ENCODE measurements at regions not wholly inside any gene's neighbourhood (a gene's known extent, or its start where the extent isn't known, plus 50 kb on each side); places are given as distances from the start of the nearest gene placed in this dataset.

- no peak overlapping the region for H3K4ac ChIP-seq (ENCODE audit: low read depth, low read length)
- no peak overlapping the region for H2BK5ac ChIP-seq (ENCODE audit: low read depth, low read length, poor library complexity, severe bottlenecking)
- no peak for DNase-seq
- H2AFZ ChIP-seq (replicated peaks; ENCODE audit: low read length, poor library complexity) = no peak overlapping the region
- TF ChIP-seq MAFK (IDR thresholded peaks at IDR 0.05; ENCODE audit: low read depth, low read length) = no peak
- H3K27me3 ChIP-seq (ENCODE audit: control insufficient read depth, insufficient read depth, low read length) = no peaks in the 10 kb centered on the region
- no peak overlapping the region for H2BK20ac ChIP-seq (ENCODE audit: low read depth, low read length)
- H3K4me1 ChIP-seq (ENCODE audit: control insufficient read depth, insufficient read depth, low read length) = no peaks in the 10 kb centered on the region
- dilution Hi-C loops (cut with HindIII; ENCODE audit: low sequenced_read_pairs, unreplicated experiment) (no loop called here), intact Hi-C loops (cut with micrococcal nuclease) (no loop called here), in situ Hi-C loops (cut with MboI; ENCODE audit: low sequenced_read_pairs) (no loop called here)
- no peak overlapping the region for H2AK5ac ChIP-seq (ENCODE audit: low read depth, low read length)
- no peaks in the 10 kb centered on the region for H3K9me1 ChIP-seq (ENCODE audit: insufficient read depth, low read length)
- H3K4me3 ChIP-seq (ENCODE audit: insufficient read depth, low read depth, low read length) = no peak overlapping the region
- ChIA-PET CTCF (no interaction called here), POLR2A (ENCODE audit: unreplicated experiment) (no interaction called here)
- no peak overlapping the region for H4K8ac ChIP-seq (ENCODE audit: low read depth in 2 of 2, low read length in 2 of 2)
- no peak overlapping the region for H3K14ac ChIP-seq (replicated peaks; ENCODE audit: low read depth, low read length)
- ATAC-seq (ENCODE audit: low read depth) = no peak
- no peak overlapping the region for H4K5ac ChIP-seq (ENCODE audit: low read depth, low read length)
- no peak overlapping the region for H3K23ac ChIP-seq (ENCODE audit: low read depth, low read length)
- no peak overlapping the region for H3K27ac ChIP-seq (ENCODE audit: insufficient read depth, low read length)
- no peak overlapping the region for H2BK120ac ChIP-seq (ENCODE audit: low read depth, low read length)
- BruUV-seq (replicated peaks) = no TSS peak
- no peak overlapping the region for H4K91ac ChIP-seq (ENCODE audit: insufficient read depth, low read depth, low read length)
- no peaks in the 10 kb centered on the region for H3K36me3 ChIP-seq (ENCODE audit: control insufficient read depth, insufficient read depth, low read length)
- H3K9me3 ChIP-seq (ENCODE audit: control insufficient read depth, insufficient read depth, low read length) = peaks cover 6% of the 10 kb centered on the region; the same call in 1 of the 2 replicates
- no CpG with 5 or more reads among the region's 5 CpGs for WGBS, 2 experiments (ENCODE audit: extremely low coverage in 2 of 2, insufficient read length in 1 of 2)
- H2AK9ac ChIP-seq (replicated peaks; ENCODE audit: low read depth, low read length, poor library complexity) = no peak overlapping the region
- H3K4me2 ChIP-seq (ENCODE audit: low read depth, low read length) = no peak overlapping the region
- no peak overlapping the region for H3K9ac ChIP-seq (ENCODE audit: low read depth, low read length)
- no peak overlapping the region for H2BK15ac ChIP-seq (ENCODE audit: low read depth, low read length)
- H3K56ac ChIP-seq (ENCODE audit: extremely low read depth, insufficient read depth, low read length) = no peak overlapping the region
- H3K18ac ChIP-seq (ENCODE audit: low read depth, low read length) = no peak overlapping the region
- H3K79me1 ChIP-seq (ENCODE audit: low read depth in 1 of 2, low read length in 2 of 2) = no peaks in the 10 kb centered on the region
- no peaks in the 10 kb centered on the region for H4K20me1 ChIP-seq (ENCODE audit: insufficient read depth, low read length)
Measured at GRCh38 chr14:87879389-87879788, 113.6 kb downstream of the GALC start.

Data from IMR-90 (cell line).